ENCODE measurements at regions not wholly inside any gene's neighbourhood (a gene's known extent, or its start where the extent isn't known, plus 50 kb on each side); places are given as distances from the start of the nearest gene placed in this dataset.

GRCh38 chr21:35204125-35204524 lies 155.0 kb upstream of the RUNX1 start:
- ChIA-PET POLR2A (interaction anchor here (0.6 to 2.9 kb wide), 6 partner anchors 11 to 318 kb away, joined by 3 to 20 read pairs (median 4); no protein-coding TSS in a partner anchor), CTCF (ENCODE audit: unreplicated experiment) (no interaction called here)
- intact Hi-C loops (cut with micrococcal nuclease; ENCODE audit: unreplicated experiment) = no loop called here
- no peaks in the 10 kb centered on the region for H3K79me2 ChIP-seq (ENCODE audit: insufficient read depth, low read depth, low read length)
- H2AFZ ChIP-seq (ENCODE audit: low read length) = no peak overlapping the region
- H3K9me2 ChIP-seq (ENCODE audit: insufficient read depth, low read length) = no peaks in the 10 kb centered on the region
- H3K4me3 ChIP-seq (ENCODE audit: low read depth, low read length, poor library complexity, severe bottlenecking) = no peak overlapping the region
- H4K20me1 ChIP-seq (ENCODE audit: insufficient read depth, low read length) = no peaks in the 10 kb centered on the region
- peaks cover 37% of the 10 kb centered on the region for H3K4me1 ChIP-seq (ENCODE audit: insufficient read depth, low read length, poor library complexity, severe bottlenecking)
- no peak for TF ChIP-seq CTCF (conservative IDR thresholded peaks at IDR 0.05; ENCODE audit: low read length)
- TF ChIP-seq EZH2phosphoT487 (IDR thresholded peaks at IDR 0.05; ENCODE audit: borderline replicate concordance, low read depth, low read length) = no peak
- no peak for DNase-seq (ENCODE audit: low spot score)
- no peak overlapping the region for H3K27ac ChIP-seq (ENCODE audit: low read depth, low read length, poor library complexity, severe bottlenecking)
- no TSS peak for BruUV-seq (replicated peaks)
- no peaks in the 10 kb centered on the region for H3K9me3 ChIP-seq (ENCODE audit: low read length)
- no peak overlapping the region for H3K4me2 ChIP-seq (ENCODE audit: low read length)
- H3K36me3 ChIP-seq (ENCODE audit: insufficient read depth, low read length) = no peaks in the 10 kb centered on the region

- ChIA-PET POLR2A (interaction anchor here (0.9 to 2.9 kb wide), 3 partner anchors 13 to 162 kb away, joined by 3 to 20 read pairs (median 9); no protein-coding TSS in a partner anchor), CTCF (ENCODE audit: unreplicated experiment) (no interaction called here)
- Histone ChIP-seq H2AFZ (ENCODE audit: low read length) (no peak overlapping the region), H3K4me1 (ENCODE audit: insufficient read depth, low read length, poor library complexity, severe bottlenecking) (peaks cover 37% of the 10 kb centered on the region), H3K4me2 (ENCODE audit: low read length) (no peak overlapping the region), H4K20me1 (ENCODE audit: insufficient read depth, low read length) (no peaks in the 10 kb centered on the region), H3K9me2 (ENCODE audit: insufficient read depth, low read length) (no peaks in the 10 kb centered on the region), H3K9me3 (ENCODE audit: low read length) (no peaks in the 10 kb centered on the region), H3K4me3 (ENCODE audit: low read depth, low read length, poor library complexity, severe bottlenecking) (no peak overlapping the region), H3K27ac (ENCODE audit: low read depth, low read length, poor library complexity, severe bottlenecking) (no peak overlapping the region), H3K79me2 (ENCODE audit: insufficient read depth, low read depth, low read length) (no peaks in the 10 kb centered on the region), H3K36me3 (ENCODE audit: insufficient read depth, low read length) (no peaks in the 10 kb centered on the region)
- no peak for DNase-seq (ENCODE audit: low spot score)
- intact Hi-C loops (cut with micrococcal nuclease; ENCODE audit: unreplicated experiment) = no loop called here
- TF ChIP-seq CTCF (conservative IDR thresholded peaks at IDR 0.05; ENCODE audit: low read length) = no peak
- no peak for TF ChIP-seq EZH2phosphoT487 (IDR thresholded peaks at IDR 0.05; ENCODE audit: borderline replicate concordance, low read depth, low read length)
- BruUV-seq (replicated peaks) = no TSS peak
Measured at GRCh38 chr21:35203093-35203977, 154.2 kb upstream of the RUNX1 start.

- Histone ChIP-seq H3K9me2 (ENCODE audit: insufficient read depth, low read length) (no peaks in the 10 kb centered on the region), H2AFZ (ENCODE audit: low read length) (no peak overlapping the region), H3K4me2 (ENCODE audit: low read length) (no peak overlapping the region), H3K79me2 (ENCODE audit: insufficient read depth, low read depth, low read length) (no peaks in the 10 kb centered on the region), H3K27ac (ENCODE audit: low read depth, low read length, poor library complexity, severe bottlenecking) (no peak overlapping the region), H3K4me1 (ENCODE audit: insufficient read depth, low read length, poor library complexity, severe bottlenecking) (peaks cover 37% of the 10 kb centered on the region), H3K36me3 (ENCODE audit: insufficient read depth, low read length) (no peaks in the 10 kb centered on the region; the same call in 1 of the 2 replicates), H4K20me1 (ENCODE audit: insufficient read depth, low read length) (no peaks in the 10 kb centered on the region), H3K9me3 (ENCODE audit: low read length) (no peaks in the 10 kb centered on the region), H3K4me3 (ENCODE audit: low read depth, low read length, poor library complexity, severe bottlenecking) (no peak overlapping the region)
- no TSS peak for BruUV-seq (replicated peaks)
- DNase-seq (ENCODE audit: low spot score) = no peak
- intact Hi-C loops (cut with micrococcal nuclease; ENCODE audit: unreplicated experiment) = no loop called here
- ChIA-PET CTCF (ENCODE audit: unreplicated experiment) (no interaction called here), POLR2A (interaction anchor here (1.7 kb wide), 1 partner anchor 12 kb away, joined by 9 read pairs; no protein-coding TSS in a partner anchor)
- TF ChIP-seq CTCF (conservative IDR thresholded peaks at IDR 0.05; ENCODE audit: low read length) = no peak
- TF ChIP-seq EZH2phosphoT487 (IDR thresholded peaks at IDR 0.05; ENCODE audit: borderline replicate concordance, low read depth, low read length) = no peak
Measured at GRCh38 chr21:35202431-35202830, 153.3 kb upstream of the RUNX1 start.

Data from OCI-LY7 (cell line).